ENCODE measurements at regions not wholly inside any gene's neighbourhood (a gene's known extent, or its start where the extent isn't known, plus 50 kb on each side); places are given as distances from the start of the nearest gene placed in this dataset.

DNA sequence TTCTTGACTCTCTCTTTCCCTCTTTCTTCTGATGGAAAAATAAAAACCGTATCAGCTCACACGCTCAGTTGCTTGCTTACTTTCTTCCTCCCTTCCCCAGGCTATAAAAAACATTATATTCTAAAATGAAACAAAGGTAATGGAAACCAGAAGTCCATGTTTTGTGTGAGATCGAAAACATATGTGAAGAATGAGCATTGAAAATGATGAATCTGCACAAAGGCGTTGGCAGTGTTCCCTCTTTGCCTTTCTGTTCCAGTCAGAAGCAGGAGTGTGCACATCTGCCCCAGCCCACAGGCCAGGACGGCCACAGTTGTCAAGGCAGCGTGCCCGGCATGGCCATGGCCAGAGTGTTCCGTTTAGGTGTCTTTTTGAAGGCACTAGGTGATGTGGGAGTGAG is 185.3 kb upstream of the USP24 start:
- Histone ChIP-seq H3K4me3 (ENCODE audit: low read depth, low read length, poor library complexity, severe bottlenecking) (no peak overlapping the region), H3K9ac (ENCODE audit: low read length) (no peak overlapping the region), H3K36me3 (ENCODE audit: insufficient read depth, low read length) (no peaks in the 10 kb centered on the region), H3K79me2 (ENCODE audit: insufficient read depth, low read length) (no peaks in the 10 kb centered on the region), H3K4me1 (ENCODE audit: insufficient read depth, low read length, severe bottlenecking) (no peaks in the 10 kb centered on the region), H2AFZ (ENCODE audit: low read length) (no peak overlapping the region), H3K27me3 (ENCODE audit: insufficient read depth, low read length) (no peaks in the 10 kb centered on the region), H3K9me3 (ENCODE audit: low read length) (no peaks in the 10 kb centered on the region), H3F3A (ENCODE audit: insufficient read depth, low read length) (no peaks in the 10 kb centered on the region), H3K4me2 (ENCODE audit: low read length) (no peak overlapping the region), H3K9me2 (ENCODE audit: low read depth, low read length) (no peaks in the 10 kb centered on the region), H4K20me1 (ENCODE audit: insufficient read depth, low read length) (no peaks in the 10 kb centered on the region), H3K27ac (ENCODE audit: low read depth, low read length, poor library complexity, severe bottlenecking) (no peak overlapping the region)
- TF ChIP-seq EZH2 (IDR thresholded peaks at IDR 0.05; ENCODE audit: borderline replicate concordance, low read length) (no peak), CTCF (IDR thresholded peaks at IDR 0.05; ENCODE audit: low read length) (no peak)

- Histone ChIP-seq H3K4me3 (ENCODE audit: low read depth, low read length, poor library complexity, severe bottlenecking) (no peak overlapping the region), H3F3A (ENCODE audit: insufficient read depth, low read length) (no peaks in the 10 kb centered on the region), H3K27me3 (ENCODE audit: insufficient read depth, low read length) (no peaks in the 10 kb centered on the region), H2AFZ (ENCODE audit: low read length) (no peak overlapping the region), H3K4me2 (ENCODE audit: low read length) (no peak overlapping the region), H3K27ac (ENCODE audit: low read depth, low read length, poor library complexity, severe bottlenecking) (no peak overlapping the region), H3K4me1 (ENCODE audit: insufficient read depth, low read length, severe bottlenecking) (no peaks in the 10 kb centered on the region), H3K9me3 (ENCODE audit: low read length) (no peaks in the 10 kb centered on the region), H3K9ac (ENCODE audit: low read length) (no peak overlapping the region), H3K79me2 (ENCODE audit: insufficient read depth, low read length) (no peaks in the 10 kb centered on the region), H4K20me1 (ENCODE audit: insufficient read depth, low read length) (no peaks in the 10 kb centered on the region), H3K36me3 (ENCODE audit: insufficient read depth, low read length) (no peaks in the 10 kb centered on the region), H3K9me2 (ENCODE audit: low read depth, low read length) (no peaks in the 10 kb centered on the region)
- no peak for TF ChIP-seq EZH2 (IDR thresholded peaks at IDR 0.05; ENCODE audit: borderline replicate concordance, low read length)
- no peak for TF ChIP-seq CTCF (IDR thresholded peaks at IDR 0.05; ENCODE audit: low read length)
Measured at GRCh38 chr1:55399346-55399745, 184.2 kb upstream of the USP24 start.

- Histone ChIP-seq H3K4me2 (ENCODE audit: low read length) (no peak overlapping the region), H3K27me3 (ENCODE audit: insufficient read depth, low read length) (no peaks in the 10 kb centered on the region), H3K9me3 (ENCODE audit: low read length) (no peaks in the 10 kb centered on the region), H3K36me3 (ENCODE audit: insufficient read depth, low read length) (no peaks in the 10 kb centered on the region), H3K9me2 (ENCODE audit: low read depth, low read length) (no peaks in the 10 kb centered on the region), H3K79me2 (ENCODE audit: insufficient read depth, low read length) (no peaks in the 10 kb centered on the region), H3K4me1 (ENCODE audit: insufficient read depth, low read length, severe bottlenecking) (no peaks in the 10 kb centered on the region), H3K4me3 (ENCODE audit: low read depth, low read length, poor library complexity, severe bottlenecking) (no peak overlapping the region), H3K27ac (ENCODE audit: low read depth, low read length, poor library complexity, severe bottlenecking) (no peak overlapping the region), H3K9ac (ENCODE audit: low read length) (no peak overlapping the region), H4K20me1 (ENCODE audit: insufficient read depth, low read length) (no peaks in the 10 kb centered on the region), H3F3A (ENCODE audit: insufficient read depth, low read length) (no peaks in the 10 kb centered on the region), H2AFZ (ENCODE audit: low read length) (no peak overlapping the region)
- TF ChIP-seq CTCF (IDR thresholded peaks at IDR 0.05; ENCODE audit: low read length) (no peak), EZH2 (IDR thresholded peaks at IDR 0.05; ENCODE audit: borderline replicate concordance, low read length) (no peak)
Measured at GRCh38 chr1:55396381-55396891, 181.3 kb upstream of the USP24 start.
